ENCODE measurements at regions not wholly inside any gene's neighbourhood (a gene's known extent, or its start where the extent isn't known, plus 50 kb on each side); places are given as distances from the start of the nearest gene placed in this dataset.
"Not testable (repeated sequence)": the region's sequence is repeated elsewhere in the genome, so short reads cannot be mapped to it uniquely, and the experiment has no call there.

DNA sequence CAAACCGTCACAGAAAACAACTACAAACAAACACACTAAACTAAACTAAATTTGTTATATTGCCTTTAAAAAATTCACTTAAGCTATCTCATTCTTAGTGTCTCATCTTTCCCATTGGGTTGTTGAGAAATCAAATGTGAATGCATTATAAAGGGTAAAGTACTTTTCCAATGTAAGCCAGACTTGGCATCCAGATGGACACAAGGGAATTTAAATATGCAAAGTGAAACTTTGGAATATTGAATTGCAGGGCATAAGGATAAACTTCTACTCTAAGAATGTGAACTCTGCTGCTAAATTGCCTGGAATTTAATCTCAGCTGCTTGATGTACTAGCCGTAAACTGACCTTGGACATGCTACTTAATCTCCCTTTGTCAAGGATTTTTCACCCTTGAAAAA lies 1554.6 kb downstream of the CDH8 start:
- no peak for DNase-seq

DNA sequence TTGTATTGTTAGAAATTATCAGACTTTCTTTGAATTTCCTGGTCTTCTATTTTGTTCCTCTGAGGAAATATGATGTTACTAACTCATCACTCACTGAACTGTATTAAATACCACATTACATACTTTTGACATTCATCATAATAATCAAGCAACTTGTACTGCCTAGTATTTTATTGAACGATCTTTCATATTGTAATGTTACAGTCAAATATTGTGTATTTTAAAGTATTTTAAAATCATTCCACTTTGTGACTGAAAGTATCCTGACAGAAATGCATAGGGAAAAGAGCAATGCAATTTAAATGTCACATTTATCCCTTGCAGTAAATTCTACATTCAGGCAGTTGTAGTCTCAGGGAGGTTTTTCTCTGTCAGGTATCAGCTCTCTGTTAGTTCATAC lies 1557.4 kb downstream of the CDH8 start:
- no peak for DNase-seq

DNA sequence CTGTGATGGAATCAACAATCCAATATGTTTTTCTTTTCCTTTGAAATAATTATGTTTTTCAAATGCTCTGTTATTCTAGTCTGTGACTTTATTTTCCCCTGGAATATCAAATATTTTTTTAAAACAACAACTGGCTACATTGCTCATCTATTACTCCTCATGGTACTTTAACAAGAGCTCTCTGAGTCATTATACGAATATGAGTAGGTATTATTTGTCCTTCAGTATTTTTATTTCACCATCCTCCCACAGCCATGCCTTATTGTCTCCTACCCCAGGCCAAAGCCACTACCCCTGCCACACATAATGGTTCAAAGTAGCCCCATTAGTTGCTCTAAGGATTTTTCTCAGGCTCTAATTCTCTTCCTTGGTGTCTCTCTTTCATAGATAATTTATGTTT lies 1572.3 kb downstream of the CDH8 start:
- DNase-seq = no peak

DNA sequence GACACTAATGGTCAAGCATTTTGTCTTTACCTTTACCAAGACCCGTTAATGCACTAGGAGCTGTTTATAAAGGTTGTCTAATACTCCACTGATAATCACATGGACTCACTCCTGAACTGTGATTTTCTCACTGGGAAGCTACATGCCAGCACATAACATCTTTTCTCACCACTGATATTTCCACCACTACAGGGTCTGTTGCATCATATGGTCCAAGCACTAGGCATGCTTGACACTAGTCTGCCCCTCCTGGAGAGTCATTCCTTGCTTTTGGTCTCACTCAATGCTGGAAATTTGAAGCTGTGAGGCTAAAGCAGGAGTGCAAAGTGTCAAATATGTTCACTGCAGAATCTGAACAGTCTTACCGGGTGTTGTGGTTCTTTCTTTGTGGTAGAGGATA lies 1576.8 kb downstream of the CDH8 start:
- no peak for DNase-seq

DNA sequence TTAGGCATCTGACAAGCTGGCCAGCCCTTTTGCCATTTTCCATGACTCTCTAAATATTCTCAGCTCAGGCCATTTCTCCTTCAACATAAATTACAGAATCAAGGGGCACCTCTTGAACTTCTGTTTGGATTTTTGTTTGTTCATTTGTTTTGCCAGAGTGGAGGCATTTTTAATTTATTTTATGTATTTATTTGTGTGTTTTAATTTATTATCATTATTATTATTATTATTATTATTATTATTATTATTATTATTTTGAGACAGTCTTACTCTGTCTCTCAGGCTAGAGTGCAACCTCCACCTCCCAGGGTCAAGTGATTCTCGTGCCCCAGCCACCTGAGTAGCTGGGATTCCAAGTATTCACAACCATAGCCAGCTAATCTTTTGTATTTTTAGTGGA lies 1578.0 kb downstream of the CDH8 start:
- no peak for DNase-seq

DNA sequence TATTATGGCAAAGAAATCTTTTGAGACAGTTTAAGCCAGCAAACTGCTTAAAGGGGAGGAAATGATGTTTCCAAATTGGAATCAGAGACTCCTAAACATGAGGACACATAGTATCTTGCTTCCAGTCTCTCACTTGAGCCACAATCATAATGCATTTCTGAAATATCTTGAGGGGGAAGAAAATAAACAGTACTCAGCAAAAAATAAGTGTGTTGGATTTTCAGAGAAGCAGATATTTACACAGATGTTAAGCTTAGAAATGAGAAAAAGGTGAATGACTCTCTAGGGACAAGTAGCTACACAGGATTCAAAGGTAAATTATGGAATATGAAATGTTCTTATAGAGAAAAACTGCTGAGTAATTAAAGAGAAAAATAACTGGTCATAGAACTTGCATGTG lies 1583.6 kb downstream of the CDH8 start:
- no peak for DNase-seq

DNA sequence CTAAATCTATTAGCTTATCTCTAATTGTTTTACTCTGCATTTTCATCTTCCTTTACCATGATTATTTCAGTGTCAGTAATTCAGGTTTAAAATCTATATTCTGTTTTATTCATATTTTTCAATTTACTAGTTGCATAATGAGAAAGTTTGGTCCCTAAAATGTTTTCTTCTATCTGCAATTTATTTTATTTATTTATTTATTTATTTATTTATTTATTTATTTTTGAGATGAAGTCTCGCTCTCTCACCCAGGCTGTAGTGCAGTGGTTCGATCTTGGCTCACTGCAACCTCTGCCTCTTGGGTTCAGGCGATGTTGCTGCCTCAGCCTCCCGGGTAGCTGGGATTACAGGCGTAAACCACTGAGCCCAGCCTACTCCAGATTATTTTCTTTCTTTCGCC lies 1597.3 kb downstream of the CDH8 start:
- DNase-seq = no peak

DNA sequence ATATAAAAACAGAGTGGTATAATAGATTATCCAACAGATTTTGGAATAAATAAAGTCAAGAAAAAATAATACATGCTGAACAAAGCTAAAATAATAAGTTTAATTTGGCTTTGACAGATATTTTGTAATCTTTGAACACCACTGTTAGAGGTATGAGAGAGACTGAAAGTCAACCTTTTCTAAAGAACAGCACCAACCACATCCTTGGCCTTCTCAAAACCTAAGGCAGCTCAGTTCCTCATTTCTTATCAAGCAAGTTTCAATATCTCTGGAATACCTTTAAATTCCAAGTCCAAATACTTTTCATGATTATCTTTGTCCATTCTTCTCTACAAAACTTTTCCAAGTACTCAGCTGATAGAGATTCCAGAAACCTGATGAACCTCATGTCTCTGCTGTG lies 1603.8 kb downstream of the CDH8 start:
- no peak for DNase-seq

DNA sequence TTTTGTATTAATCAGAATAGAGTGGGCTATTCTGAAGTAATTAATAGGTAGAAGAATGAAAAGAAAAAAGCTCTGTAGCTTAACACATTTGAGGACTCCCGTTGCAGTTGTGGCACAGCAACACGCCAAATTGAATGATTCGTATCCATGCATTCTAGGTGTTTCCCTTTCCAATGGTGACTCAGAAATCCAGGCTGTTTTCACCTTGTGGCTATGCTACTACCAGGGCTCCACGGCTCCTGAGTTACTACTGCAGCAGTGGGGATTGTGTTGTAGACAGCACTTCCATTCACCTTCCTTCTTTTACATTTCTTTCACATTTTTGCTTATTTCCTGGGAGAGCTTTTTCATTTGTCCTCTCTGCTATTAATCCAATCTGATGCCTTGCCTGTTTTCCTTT lies 1616.4 kb downstream of the CDH8 start:
- DNase-seq = no peak

DNA sequence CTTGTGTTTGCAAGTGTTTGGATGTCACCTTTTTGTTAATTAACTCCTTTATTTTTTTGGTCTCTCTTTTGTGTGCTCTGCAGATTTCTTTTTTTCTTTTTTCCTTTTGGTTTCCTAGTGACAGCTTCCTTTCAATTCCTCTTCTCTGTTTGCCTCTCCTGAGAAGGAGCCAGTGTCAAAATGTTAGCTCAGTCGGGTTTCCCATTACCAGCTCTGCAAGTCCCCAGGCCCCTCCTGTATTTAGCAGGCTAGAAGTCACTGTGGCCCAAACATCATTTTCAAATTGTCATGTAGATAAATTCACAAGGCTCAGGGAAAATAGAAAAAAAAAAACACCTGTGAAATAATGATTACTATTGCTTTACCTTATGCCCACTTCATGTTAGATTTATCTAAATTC lies 1621.6 kb downstream of the CDH8 start:
- no peak for DNase-seq

DNA sequence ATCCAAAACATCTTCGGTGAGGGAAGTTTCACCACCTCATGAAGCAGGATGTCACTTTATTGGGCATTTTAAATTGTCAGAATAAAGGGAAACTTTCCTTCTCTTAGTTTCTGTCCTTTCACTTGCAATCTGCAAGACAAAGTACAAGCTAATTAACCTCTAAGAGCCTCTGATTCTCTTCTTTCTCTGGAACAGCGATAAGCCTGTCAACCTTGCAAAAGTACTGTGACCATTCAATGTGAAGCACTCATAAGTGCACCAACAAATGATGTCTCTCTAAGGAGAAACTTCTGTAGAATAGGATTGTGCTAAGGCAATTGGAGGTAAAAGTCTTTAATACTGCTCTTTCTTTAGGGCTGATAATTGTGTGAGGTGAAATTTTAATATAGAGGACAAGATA lies 1622.3 kb downstream of the CDH8 start:
- DNase-seq = no peak

DNA sequence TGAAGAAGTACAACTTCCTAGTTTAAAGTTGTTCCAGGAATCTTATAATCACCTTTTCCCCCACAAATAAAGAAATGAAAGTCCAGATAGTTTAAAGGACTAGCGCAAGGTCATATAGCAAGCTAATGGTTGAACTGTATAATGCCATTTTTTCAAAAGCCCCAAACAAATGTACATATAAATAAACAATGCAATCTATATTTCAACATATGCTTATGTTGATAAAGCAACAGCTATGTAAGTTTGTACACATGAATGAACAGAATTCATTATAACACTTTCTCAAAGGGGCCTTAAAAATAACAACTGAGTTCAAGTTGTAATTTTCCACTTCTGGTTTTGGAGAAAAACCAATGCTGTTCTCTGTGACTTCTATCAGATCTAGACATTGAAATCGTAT lies 1628.6 kb downstream of the CDH8 start:
- DNase-seq = no peak

DNA sequence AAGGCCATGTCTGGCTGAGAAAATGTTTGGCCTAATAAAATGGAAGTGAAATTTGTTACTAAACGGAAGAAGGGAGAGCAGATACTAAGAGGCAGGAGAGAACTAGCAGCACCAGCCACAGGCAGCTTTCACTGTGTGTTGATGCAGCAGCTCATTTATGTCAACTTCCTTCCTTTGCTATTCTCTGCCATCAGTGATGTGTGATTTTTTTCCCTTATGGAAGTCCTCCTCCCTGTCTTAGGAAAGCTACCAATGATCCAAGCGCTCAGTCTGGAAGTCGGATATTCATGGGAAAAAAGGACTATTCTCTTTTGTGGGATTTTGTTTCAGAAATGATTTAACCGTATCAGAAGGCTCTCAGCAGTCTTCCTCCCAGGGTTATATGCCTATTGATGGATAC lies 1629.2 kb downstream of the CDH8 start:
- DNase-seq = no peak

DNA sequence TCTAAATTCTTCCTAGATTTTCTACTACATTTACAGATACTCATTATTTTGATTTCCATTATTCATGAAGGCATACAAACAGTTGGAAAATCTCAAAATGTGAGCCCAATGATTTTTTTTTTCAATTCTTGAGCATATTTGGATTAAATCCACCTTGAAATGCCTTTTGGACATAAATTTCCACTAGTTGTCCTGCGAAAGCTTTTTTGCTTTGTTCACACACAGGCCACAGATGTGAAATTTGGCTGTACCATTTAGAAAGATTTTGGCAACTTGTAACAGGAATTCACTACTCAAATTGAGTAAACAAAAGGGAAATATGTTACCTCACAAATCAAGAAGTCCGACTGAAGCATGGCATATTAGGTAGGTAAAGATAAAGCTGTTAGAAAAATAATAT lies 1631.0 kb downstream of the CDH8 start:
- DNase-seq = no peak

DNA sequence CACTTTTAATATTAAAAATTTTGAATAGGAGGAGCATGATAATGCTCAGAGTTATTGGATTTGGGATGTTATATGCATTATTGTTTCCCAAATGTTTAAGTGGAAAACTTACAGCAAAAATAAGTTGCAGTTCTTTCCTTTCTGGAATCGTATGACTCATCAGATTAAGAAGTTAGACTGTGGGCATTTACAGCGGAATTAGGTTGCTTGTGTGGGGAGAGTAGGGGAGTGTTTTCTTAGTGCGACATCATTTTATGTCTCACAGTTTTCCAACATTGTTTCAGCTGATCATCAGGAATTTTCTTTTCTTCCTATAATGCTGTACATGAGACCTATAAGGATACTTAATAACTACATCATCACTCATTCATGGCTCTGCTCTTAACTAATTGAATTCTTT lies 1631.8 kb downstream of the CDH8 start:
- no peak for DNase-seq

DNA sequence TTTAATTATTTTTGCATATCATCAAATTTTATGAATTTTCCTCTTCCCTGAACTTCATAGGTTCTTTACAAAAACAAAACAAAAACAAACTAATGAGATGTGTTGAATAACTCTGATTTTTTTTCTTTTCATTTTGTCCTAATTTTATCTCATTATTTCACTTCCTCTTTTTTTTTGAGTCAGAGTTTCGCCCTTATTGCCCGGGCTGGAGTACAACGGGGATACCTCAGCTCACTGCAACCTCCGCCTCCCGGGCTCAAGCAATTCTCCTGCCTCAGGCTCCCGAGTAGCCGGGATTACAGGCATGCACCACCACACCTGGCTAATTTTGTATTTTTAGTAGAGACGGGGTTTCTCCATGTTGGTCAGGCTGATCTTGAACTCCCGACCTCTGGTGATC lies 1633.3 kb downstream of the CDH8 start:
- not testable (repeated sequence) for DNase-seq

DNA sequence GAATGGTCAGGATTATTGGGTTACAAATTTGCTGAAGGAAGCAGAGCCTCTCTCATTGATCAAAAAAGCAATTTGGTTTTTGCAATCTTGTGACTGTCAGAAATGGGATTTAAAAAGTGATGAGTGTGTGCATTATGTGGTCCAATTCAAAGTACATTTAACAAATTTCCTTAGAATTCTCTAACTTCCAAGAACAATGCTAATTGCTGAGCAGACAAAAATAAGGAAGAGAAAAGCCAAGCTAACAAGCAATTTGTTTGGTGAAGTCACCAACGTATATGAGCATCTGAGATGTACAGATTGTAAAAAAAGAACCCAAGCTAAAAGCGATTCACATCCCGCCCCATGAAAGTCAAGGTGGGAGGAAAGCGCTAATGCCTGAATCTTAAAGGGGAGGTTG lies 1643.9 kb downstream of the CDH8 start:
- DNase-seq = no peak

DNA sequence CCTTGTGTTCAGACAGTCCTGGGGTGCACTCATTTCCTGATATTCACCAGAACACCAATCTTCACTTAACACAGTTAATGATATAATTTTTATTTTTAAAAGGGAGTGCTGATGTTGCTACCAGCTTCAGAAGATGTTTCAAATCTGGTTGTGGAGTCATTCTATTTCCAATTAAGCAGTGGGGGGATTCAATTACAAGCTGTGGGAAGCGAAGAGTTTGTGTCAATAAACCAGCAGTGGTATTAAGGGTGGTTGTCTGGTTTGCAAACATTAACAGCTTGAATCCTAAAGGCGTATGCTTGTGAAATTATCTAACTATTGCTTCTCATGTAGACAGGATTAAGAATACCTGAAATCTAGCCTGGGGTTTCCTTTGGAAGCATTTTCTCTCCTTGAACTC lies 1637.5 kb upstream of the GOT2 start:
- DNase-seq = no peak

DNA sequence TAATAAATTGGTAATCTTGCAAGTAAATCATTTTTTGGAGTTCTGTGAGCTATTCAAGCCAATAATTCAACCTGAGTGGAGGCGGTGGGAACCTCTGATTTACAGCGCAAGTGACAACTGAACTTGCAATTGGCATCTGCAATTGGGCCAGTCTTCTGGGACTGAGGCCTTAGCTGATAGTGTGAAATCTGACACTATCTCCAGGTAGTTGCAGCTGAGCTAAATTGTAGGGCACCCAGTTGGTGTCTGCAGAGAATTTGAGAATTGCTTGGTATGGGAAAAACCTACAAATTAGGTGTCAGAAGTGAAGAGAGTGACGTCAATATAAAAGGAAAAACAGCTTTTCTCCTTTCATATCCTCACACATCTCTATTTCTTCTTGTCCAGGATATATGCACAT lies 1633.6 kb upstream of the GOT2 start:
- no peak for DNase-seq

DNA sequence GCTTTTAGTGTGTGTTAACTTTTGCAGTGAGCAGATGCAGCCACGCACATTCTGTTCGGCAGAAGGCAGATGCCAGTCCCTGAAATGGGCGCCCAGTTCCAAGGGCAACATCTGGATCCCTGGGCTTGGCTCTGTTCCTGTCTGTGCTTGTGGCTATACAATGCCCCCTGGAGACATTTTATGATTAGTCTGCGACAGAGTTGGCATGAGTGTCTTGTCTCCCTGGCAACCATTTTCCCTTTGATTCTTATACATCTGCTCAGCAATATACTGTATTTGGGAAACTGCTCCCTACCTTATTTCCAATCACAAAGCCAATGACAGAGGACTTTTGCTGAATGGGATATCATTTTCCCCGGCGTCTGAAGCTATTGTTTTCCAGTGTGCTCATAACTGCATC lies 1629.5 kb upstream of the GOT2 start:
- DNase-seq = no peak

DNA sequence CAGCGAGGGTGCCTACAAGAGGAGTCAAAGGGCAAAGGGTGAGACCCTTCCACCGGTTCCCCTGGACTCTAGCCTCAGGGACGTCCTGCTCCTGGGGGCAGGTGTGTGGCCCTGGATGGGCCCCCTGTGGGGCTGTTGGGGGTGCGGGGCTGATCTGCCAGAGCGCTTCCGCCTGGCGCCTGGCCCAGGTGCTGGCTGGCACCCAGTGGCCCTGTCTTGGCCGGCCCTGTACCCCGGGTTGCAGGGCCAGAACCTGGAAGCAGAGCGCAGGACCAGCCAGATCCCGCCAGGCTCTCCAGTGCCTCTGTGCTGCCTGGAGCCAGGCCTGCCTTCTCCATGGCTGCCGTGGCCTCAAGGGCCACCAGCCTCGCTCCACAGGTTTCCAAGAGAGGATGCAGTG lies 1625.8 kb upstream of the GOT2 start:
- DNase-seq = not testable (repeated sequence)

DNA sequence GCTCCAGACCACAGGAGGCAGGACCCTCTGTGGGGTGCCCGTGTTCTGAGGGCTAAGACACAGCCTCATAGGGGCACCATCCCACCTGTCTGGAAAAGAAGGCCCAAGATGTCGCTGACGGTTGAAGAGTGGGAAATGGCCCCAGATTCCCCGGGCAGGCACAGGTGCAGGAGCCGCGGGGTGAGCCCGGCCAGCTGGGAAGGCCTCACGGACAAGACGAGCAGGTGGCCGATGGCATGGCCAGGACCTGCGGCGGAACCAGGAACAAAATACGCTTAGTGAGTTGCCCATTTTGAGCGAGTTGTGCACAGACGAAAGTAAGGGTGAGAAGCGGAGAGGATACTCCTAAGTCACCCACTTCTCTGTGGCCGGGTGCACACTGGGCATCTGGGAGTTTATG lies 1625.3 kb upstream of the GOT2 start:
- not testable (repeated sequence) for DNase-seq

DNA sequence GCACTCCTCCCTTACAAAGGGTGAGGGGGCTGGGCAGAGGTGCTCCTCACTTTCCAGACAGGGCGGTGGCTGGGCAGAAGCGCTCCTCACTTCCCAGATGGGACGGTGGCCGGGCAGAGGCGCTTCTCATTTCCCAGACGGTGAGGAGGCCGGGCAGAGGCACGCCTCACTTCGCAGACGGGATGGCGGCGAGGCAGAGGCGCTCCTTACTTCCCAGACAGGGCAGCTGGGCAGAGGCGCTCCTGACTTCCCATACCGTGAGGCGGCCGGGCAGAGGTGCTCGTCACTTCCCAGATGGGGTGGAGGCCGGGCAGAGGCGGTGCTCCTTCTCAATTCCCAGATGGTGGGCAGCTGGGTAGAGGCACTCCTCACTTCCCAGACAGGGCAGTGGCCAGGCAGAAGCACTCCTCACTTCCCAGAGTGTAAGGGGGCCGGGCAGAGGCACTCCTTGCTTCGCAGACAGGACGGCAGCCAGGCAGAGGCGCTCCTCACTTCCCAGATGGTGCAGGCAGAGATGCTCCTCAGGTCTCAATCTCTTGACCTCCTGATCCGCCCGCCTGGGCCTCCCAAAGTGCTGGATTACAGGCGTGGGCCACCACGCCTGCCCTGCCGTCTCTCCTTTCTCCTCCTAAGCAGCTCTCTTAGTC lies 1623.9 kb upstream of the GOT2 start:
- not testable (repeated sequence) for DNase-seq

DNA sequence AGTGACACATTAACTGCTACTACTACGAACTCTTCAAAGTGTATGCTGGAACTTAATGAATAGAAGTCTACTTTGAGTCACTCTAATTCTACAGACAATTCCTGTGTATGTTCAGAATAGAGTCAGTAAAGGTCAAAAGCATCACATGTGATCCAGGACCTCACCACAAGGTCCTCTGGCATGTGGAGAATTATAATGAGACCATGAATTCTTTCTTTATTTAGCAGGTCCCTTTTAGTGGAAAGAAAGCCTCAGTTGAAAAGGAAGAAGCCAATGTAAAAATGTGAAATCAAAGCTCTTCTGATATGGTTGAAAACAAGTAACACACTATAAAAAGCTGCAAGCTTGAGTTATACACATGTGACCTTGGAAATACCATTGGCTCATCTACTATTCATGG lies 1612.1 kb upstream of the GOT2 start:
- DNase-seq = no peak

DNA sequence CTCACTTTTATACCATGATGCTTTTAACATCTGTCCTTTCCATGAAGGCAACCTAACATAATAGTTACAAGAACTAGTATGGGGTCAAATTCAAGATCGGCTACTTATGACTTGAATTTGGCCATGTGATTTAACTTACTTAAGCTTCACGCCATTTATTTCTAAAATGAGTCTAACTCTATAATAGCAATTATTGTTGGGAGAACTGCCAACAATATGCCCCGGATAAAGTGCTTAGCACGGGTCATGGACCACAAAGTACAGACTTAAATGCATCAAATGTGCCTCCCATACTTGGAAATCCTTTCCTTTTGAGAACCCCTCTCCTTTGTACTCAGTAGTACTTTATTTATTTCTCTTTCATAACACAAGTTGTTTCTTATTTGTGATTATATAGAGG lies 1603.6 kb upstream of the GOT2 start:
- DNase-seq = no peak

DNA sequence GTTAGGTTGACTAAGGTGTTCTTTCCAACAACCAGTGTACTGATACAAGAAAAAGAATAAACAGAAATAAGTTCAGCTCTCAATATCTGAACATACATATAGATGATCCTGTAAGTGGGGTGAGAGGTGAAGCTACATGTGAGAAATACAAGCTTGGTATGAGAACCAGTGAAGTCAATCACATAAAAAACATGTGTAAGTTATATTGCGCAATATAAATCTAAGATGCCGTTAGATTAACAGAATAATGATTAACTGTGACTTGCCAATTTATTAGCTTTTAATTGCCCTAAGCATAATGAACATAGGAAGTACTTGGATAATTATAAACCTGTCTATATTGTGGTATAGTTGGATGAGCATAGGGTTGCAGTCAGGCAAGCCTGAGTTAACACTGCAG lies 1597.1 kb upstream of the GOT2 start:
- DNase-seq = no peak

Measured in activated effector memory CD4-positive, alpha-beta T cell treated with anti-CD3 and anti-CD28 coated beads, Interleukin-2, amount 50 U/mL, for 16 hours (primary cell).